Loucy (cell line): ENCODE measurements at regions not wholly inside any gene's neighbourhood (a gene's known extent, or its start where the extent isn't known, plus 50 kb on each side); places are given as distances from the start of the nearest gene placed in this dataset.

Source experiments
- H2AFZ ChIP-seq: fragments of 200-600 bp; sonication (generic); 2 replicates; pipeline ENCODE4 v1.6.0; 2016; ENCODE audit warnings: antibody characterized with exemption, mild to moderate bottlenecking, low read length, moderate library complexity
- H3F3A ChIP-seq: fragments of 200-600 bp; 2 replicates; pipeline ENCODE4 v1.6.0; 2016; ENCODE audit warnings: antibody characterized with exemption, low read depth, mild to moderate bottlenecking
- H3K27me3 ChIP-seq: fragments of 200-600 bp; sonication (generic); 2 replicates; pipeline ENCODE4 v1.6.1; 2014; ENCODE audit warnings: low read length, mild to moderate bottlenecking; ENCODE audit not compliant: insufficient read depth, poor library complexity, severe bottlenecking
- H3K36me3 ChIP-seq: fragments of 200-600 bp; sonication (generic); 2 replicates; pipeline ENCODE4 v1.6.1; 2016; ENCODE audit warnings: low read length; ENCODE audit not compliant: insufficient read depth
- H3K4me1 ChIP-seq: fragments of 200-600 bp; sonication (generic); 2 replicates; pipeline ENCODE4 v1.5.1; 2014; ENCODE audit warnings: low read length, mild to moderate bottlenecking; ENCODE audit not compliant: insufficient read depth, poor library complexity, severe bottlenecking
- H3K4me2 ChIP-seq: fragments of 200-600 bp; sonication (generic); 2 replicates; pipeline ENCODE4 v1.6.0; 2014; ENCODE audit warnings: antibody characterized with exemption, low read length, low read depth, mild to moderate bottlenecking; ENCODE audit not compliant: poor library complexity, severe bottlenecking
- H3K4me3 ChIP-seq: fragments of 200-600 bp; sonication (generic); 2 replicates; pipeline ENCODE4 v1.5.1; 2014; ENCODE audit warnings: low read length, mild to moderate bottlenecking, mixed read lengths; ENCODE audit not compliant: poor library complexity, severe bottlenecking
- H3K79me2 ChIP-seq: fragments of 200-600 bp; sonication (generic); 2 replicates; pipeline ENCODE4 v1.6.1; 2014; ENCODE audit warnings: low read length; ENCODE audit not compliant: insufficient read depth
- H3K9ac ChIP-seq: fragments of 200-600 bp; sonication (generic); 2 replicates; pipeline ENCODE4 v1.6.0; 2014; ENCODE audit warnings: mild to moderate bottlenecking, low read depth, low read length, moderate library complexity; ENCODE audit not compliant: poor library complexity, severe bottlenecking
- H3K9me2 ChIP-seq: fragments of 200-600 bp; sonication (generic); replicated peaks from 2 replicates; pipeline ENCODE4 v1.6.1; 2016; ENCODE audit warnings: low read depth, low read length, mixed read lengths
- H3K9me3 ChIP-seq: fragments of 200-600 bp; sonication (generic); 2 replicates; pipeline ENCODE4 v1.6.1; 2014; ENCODE audit warnings: mild to moderate bottlenecking, antibody characterized with exemption, low read length, low read depth; ENCODE audit not compliant: insufficient read depth
- H4K20me1 ChIP-seq: fragments of 200-600 bp; sonication (generic); 2 replicates; pipeline ENCODE4 v1.6.0; 2014; ENCODE audit warnings: antibody characterized with exemption, low read length, mild to moderate bottlenecking; ENCODE audit not compliant: insufficient read depth, poor library complexity, severe bottlenecking
- EZH2phosphoT487 ChIP-seq: fragments of 200-600 bp; IDR thresholded peaks from 2 replicates; pipeline ENCODE4 v1.6.1; 2018; ENCODE audit warnings: antibody characterized with exemption, mild to moderate bottlenecking, moderate library complexity, borderline replicate concordance
- TF ChIP-seq, protein P1 (sequence below): fragments of 200-600 bp; sonication (generic); conservative IDR thresholded peaks from 2 replicates; pipeline ENCODE4 v1.5.1; 2014; ENCODE audit warnings: mild to moderate bottlenecking, antibody characterized with exemption, low read length

DNA sequence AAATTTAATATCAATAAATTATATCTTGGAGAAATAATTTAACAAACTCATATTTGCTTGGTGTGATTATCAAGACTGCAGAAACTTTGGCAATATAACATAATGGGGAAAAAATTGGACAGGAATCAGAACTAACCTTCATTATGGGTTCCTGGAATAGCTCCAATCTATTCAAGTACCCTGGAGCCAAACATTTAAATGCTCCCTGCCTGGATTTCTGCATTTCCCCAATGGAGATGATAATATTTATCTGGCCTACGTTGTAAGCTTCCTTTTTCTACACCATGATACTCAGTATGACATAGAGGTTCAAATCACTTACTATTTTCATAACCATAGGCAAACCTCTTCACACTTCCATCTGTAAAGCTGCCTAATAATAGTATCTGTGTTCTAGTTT lies 326.8 kb downstream of the TRIML1 start:
- no peak for TF ChIP-seq EZH2phosphoT487
- TF ChIP-seq, protein P1, sequence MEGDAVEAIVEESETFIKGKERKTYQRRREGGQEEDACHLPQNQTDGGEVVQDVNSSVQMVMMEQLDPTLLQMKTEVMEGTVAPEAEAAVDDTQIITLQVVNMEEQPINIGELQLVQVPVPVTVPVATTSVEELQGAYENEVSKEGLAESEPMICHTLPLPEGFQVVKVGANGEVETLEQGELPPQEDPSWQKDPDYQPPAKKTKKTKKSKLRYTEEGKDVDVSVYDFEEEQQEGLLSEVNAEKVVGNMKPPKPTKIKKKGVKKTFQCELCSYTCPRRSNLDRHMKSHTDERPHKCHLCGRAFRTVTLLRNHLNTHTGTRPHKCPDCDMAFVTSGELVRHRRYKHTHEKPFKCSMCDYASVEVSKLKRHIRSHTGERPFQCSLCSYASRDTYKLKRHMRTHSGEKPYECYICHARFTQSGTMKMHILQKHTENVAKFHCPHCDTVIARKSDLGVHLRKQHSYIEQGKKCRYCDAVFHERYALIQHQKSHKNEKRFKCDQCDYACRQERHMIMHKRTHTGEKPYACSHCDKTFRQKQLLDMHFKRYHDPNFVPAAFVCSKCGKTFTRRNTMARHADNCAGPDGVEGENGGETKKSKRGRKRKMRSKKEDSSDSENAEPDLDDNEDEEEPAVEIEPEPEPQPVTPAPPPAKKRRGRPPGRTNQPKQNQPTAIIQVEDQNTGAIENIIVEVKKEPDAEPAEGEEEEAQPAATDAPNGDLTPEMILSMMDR = no peak
- H3F3A ChIP-seq = no peaks in the 10 kb centered on the region
- H3K36me3 ChIP-seq = no peaks in the 10 kb centered on the region
- no peaks in the 10 kb centered on the region for H3K27me3 ChIP-seq
- H3K4me2 ChIP-seq = no peak overlapping the region
- no peaks in the 10 kb centered on the region; the same call in 1 of the 2 replicates for H3K9me3 ChIP-seq
- H4K20me1 ChIP-seq = no peaks in the 10 kb centered on the region
- no peak overlapping the region for H2AFZ ChIP-seq
- no peak overlapping the region for H3K9ac ChIP-seq
- H3K9me2 ChIP-seq = no peaks in the 10 kb centered on the region
- H3K4me3 ChIP-seq = no peak overlapping the region
- no peaks in the 10 kb centered on the region for H3K4me1 ChIP-seq
- H3K79me2 ChIP-seq = no peaks in the 10 kb centered on the region

DNA sequence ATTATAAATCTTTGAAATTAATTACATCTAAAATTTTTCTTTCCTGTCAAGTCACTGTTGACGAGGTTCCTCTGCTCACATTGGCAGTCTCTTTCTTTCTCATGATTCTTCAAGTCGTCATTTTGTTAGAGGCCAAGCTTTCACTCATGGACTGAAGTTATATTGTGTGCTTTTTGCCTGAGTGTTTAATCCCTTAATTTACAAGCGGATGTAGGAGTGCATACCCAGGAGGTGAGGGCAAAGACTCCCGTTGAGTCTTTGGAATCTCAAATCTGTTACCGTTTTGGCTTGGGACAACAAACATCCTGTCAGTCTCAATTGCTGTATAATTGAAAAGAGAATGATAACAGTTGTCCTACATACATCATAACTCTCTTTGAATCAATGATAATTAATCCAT lies 345.0 kb downstream of the TRIML1 start:
- Histone ChIP-seq H3F3A (no peaks in the 10 kb centered on the region), H3K4me1 (no peaks in the 10 kb centered on the region), H3K9ac (no peak overlapping the region), H3K4me3 (no peak overlapping the region), H3K27me3 (no peaks in the 10 kb centered on the region), H4K20me1 (no peaks in the 10 kb centered on the region), H3K9me2 (no peaks in the 10 kb centered on the region), H2AFZ (no peak overlapping the region), H3K9me3 (no peaks in the 10 kb centered on the region), H3K36me3 (no peaks in the 10 kb centered on the region), H3K79me2 (no peaks in the 10 kb centered on the region), H3K4me2 (no peak overlapping the region)
- TF ChIP-seq EZH2phosphoT487 = no peak
- TF ChIP-seq, protein P1 = no peak

DNA sequence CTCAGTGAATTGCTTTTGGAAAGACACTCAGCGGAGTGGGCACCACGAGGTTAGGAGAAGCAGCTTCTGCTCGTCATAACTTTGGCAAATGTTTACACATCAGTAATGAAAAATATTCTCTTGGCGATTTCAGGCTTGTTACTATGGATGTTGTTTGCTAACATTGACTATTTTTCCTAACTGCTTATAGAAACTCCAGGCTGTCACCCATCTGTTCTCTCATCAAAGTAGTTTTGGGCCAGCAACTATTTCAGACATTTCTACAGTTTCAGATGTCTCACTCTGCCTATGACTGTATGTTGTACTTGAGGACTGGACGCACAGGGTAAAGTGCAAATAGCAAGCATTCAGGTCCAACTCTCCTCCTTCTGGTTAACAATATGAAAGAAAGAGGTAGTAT lies 346.7 kb downstream of the TRIML1 start:
- Histone ChIP-seq H3K4me2 (no peak overlapping the region), H3K9me2 (no peaks in the 10 kb centered on the region), H3K4me3 (no peak overlapping the region), H3F3A (no peaks in the 10 kb centered on the region), H3K36me3 (no peaks in the 10 kb centered on the region), H3K27me3 (no peaks in the 10 kb centered on the region), H3K9ac (no peak overlapping the region), H3K9me3 (no peaks in the 10 kb centered on the region), H3K4me1 (no peaks in the 10 kb centered on the region), H2AFZ (no peak overlapping the region), H3K79me2 (no peaks in the 10 kb centered on the region), H4K20me1 (no peaks in the 10 kb centered on the region)
- TF ChIP-seq, protein P1 = no peak
- no peak for TF ChIP-seq EZH2phosphoT487
